SH-SY5Y (cell line): ENCODE measurements at regions not wholly inside any gene's neighbourhood (a gene's known extent, or its start where the extent isn't known, plus 50 kb on each side); places are given as distances from the start of the nearest gene placed in this dataset.

Source experiments
- GATA2 ChIP-seq: IDR thresholded peaks from 2 replicates; pipeline ENCODE4 v1.6.1; 2011; ENCODE audit warnings: mild to moderate bottlenecking, low read depth, low read length
- GATA3 ChIP-seq: IDR thresholded peaks from 2 replicates; pipeline ENCODE4 v1.6.1; 2011; ENCODE audit warnings: low read depth, mild to moderate bottlenecking, low read length, moderate library complexity

DNA sequence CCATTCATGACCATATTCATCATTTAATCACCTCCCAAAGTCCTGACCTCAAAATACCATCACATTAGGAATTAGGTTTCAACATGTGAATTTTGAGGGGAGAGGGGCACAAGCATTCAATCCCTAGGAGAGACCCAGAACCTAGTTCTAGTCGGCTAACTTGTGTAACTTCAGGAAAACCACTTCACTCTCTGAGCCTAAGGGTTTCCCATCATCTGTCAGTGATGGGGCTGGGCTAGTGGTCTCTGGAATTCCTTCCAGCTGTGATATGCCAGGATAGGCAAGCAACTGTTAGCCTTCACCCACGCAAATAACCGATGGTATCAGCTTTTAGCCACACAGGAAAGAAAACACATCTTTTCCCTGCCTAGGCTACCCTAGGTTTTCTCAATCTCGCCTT, 52.5 kb upstream of the MEX3C start:
- no peak for TF ChIP-seq GATA3
- TF ChIP-seq GATA2 = no peak
